PC-3 (cell line): ENCODE measurements at regions not wholly inside any gene's neighbourhood (a gene's known extent, or its start where the extent isn't known, plus 50 kb on each side); places are given as distances from the start of the nearest gene placed in this dataset.

Experiments
- CTCF ChIP-seq: fragments of 300-600 bp; sonication (generic); conservative IDR thresholded peaks from 2 replicates; pipeline ENCODE4 v1.5.1; 2017; ENCODE audit warnings: antibody characterized with exemption, low read depth, mild to moderate bottlenecking, low read length
- EZH2 ChIP-seq: fragments of 300-600 bp; sonication (generic); IDR thresholded peaks from one replicate; pipeline ENCODE4 v1.6.1; 2017; ENCODE audit warnings: antibody characterized with exemption, mild to moderate bottlenecking, low read length; ENCODE audit not compliant: unreplicated experiment
- EZH2phosphoT487 ChIP-seq: fragments of 300-600 bp; sonication (generic); IDR thresholded peaks from 2 replicates; pipeline ENCODE4 v1.6.1; 2018; ENCODE audit warnings: mild to moderate bottlenecking, antibody characterized with exemption, low read length, borderline replicate concordance

GRCh38 chr1:30036229-30036547, 687.2 kb downstream of the MATN1 start:
- TF ChIP-seq CTCF: no peak
- no peak for TF ChIP-seq EZH2phosphoT487
- no peak for TF ChIP-seq EZH2
